ENCODE measurements at regions not wholly inside any gene's neighbourhood (a gene's known extent, or its start where the extent isn't known, plus 50 kb on each side); places are given as distances from the start of the nearest gene placed in this dataset.

DNA sequence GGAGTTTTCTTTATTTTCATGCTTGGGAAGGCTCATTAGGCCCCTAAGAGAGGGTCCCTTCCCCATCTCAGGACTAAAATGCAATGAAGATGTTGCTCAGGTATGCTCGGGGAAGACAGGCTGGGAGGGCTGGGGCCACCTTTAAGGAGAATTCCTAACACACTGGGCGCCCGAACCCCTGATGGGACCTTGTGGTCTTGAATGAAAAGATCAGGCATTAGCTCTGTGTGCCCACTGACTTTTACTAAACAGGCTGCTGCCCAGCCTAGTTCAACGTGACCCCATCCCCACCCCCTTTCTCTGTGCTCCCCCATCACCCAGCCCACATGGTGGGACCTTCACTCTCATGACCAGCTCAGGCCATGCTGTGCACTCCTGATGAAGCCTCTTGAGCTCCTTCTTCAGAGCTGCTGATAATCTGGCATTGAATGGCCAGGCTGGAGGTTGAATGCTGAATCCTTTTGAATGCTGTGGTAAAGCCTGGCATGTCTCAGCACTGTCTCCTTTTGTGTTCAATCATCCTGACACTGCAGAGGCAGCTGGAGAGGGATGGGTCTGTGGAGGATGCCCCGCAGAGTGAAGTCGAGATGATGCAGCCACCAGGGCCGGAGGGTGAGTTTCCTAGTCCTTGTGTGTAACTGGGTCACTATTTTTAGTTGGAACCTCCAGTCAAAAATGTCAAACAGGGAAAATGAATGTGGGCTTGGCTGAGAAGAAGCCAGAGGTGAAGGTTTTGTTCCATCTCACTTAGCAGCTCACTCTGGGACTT is 209.1 kb downstream of the UQCRFS1 start:
- no CpG with 5 or more reads among the region's 7 CpGs for WGBS (ENCODE audit: extremely low coverage, insufficient read length, low lambda C conversion rate)
- Histone ChIP-seq H3K56ac (ENCODE audit: insufficient read length, low read depth, low read length) (no peak overlapping the region), H3K9me3 (ENCODE audit: control insufficient read depth, low read depth, low read length) (no peaks in the 10 kb centered on the region), H4K91ac (ENCODE audit: insufficient read length, low read depth, low read length) (no peak overlapping the region), H2BK12ac (ENCODE audit: insufficient read length, low read depth, low read length) (no peak overlapping the region), H3K27ac (ENCODE audit: insufficient read length, low read depth, low read length) (no peak overlapping the region), H2BK5ac (ENCODE audit: insufficient read length, low read length) (no peak overlapping the region), H2BK120ac (ENCODE audit: low read depth, low read length, poor library complexity, severe bottlenecking) (no peak overlapping the region), H3K14ac (ENCODE audit: insufficient read depth, low read length) (no peak overlapping the region), H4K20me1 (ENCODE audit: control insufficient read depth, insufficient read depth, insufficient read length) (no peaks in the 10 kb centered on the region), H3K23me2 (ENCODE audit: insufficient read length, low read depth, low read length, poor library complexity, severe bottlenecking) (no peaks in the 10 kb centered on the region), H3K4me2 (ENCODE audit: insufficient read depth, insufficient read length, low read length) (no peak overlapping the region), H2BK20ac (ENCODE audit: low read depth, low read length, poor library complexity, severe bottlenecking) (no peak overlapping the region), H3K79me1 (ENCODE audit: insufficient read depth, low read depth, low read length, poor library complexity, severe bottlenecking) (no peaks in the 10 kb centered on the region), H2AFZ (ENCODE audit: low read length) (no peak overlapping the region), H3T11ph (ENCODE audit: low read length) (no peak overlapping the region), H2AK5ac (ENCODE audit: insufficient read length, low read length) (no peak overlapping the region), H3K79me2 (ENCODE audit: insufficient read depth, low read length) (no peaks in the 10 kb centered on the region), H3K4ac (ENCODE audit: low read depth, low read length) (no peak overlapping the region), H4K8ac (replicated peaks; ENCODE audit: insufficient read length, low read depth, low read length) (no peak overlapping the region), H3K4me1 (ENCODE audit: insufficient read depth, low read length) (no peaks in the 10 kb centered on the region; the same call in 1 of the 2 replicates), H3K18ac (ENCODE audit: insufficient read length, low read depth, low read length) (no peak overlapping the region), H4K5ac (ENCODE audit: insufficient read length, low read depth, low read length) (no peak overlapping the region), H3K27me3 (ENCODE audit: insufficient read depth, low read length) (no peaks in the 10 kb centered on the region), H3K23ac (ENCODE audit: insufficient read length, low read depth, low read length) (no peak overlapping the region), H3K9ac (ENCODE audit: extremely low read depth, insufficient read length, low read length) (no peak overlapping the region), H2BK15ac (ENCODE audit: low read depth, low read length) (no peak overlapping the region)
- TF ChIP-seq, protein P1, sequence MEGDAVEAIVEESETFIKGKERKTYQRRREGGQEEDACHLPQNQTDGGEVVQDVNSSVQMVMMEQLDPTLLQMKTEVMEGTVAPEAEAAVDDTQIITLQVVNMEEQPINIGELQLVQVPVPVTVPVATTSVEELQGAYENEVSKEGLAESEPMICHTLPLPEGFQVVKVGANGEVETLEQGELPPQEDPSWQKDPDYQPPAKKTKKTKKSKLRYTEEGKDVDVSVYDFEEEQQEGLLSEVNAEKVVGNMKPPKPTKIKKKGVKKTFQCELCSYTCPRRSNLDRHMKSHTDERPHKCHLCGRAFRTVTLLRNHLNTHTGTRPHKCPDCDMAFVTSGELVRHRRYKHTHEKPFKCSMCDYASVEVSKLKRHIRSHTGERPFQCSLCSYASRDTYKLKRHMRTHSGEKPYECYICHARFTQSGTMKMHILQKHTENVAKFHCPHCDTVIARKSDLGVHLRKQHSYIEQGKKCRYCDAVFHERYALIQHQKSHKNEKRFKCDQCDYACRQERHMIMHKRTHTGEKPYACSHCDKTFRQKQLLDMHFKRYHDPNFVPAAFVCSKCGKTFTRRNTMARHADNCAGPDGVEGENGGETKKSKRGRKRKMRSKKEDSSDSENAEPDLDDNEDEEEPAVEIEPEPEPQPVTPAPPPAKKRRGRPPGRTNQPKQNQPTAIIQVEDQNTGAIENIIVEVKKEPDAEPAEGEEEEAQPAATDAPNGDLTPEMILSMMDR (conservative IDR thresholded peaks at IDR 0.05): no peak
- H3K36me3 Mint-ChIP-seq (ENCODE audit: insufficient read depth in 1 of 3, low read depth in 3 of 3): peaks cover 0 to 2% (median 0%) of the 10 kb centered on the region in 3 experiments; a peak in 1 of 7 replicates
- H3K27ac Mint-ChIP-seq: peak overlapping the region in 2 of 3 experiments; percentile 62 to 78; a peak in 4 of 7 replicates
- peaks cover 0 to 5% of the 10 kb centered on the region in 2 experiments; a peak in 3 of 5 replicates for H3K9me3 Mint-ChIP-seq
- DNase-seq: no peak
- H3K4me1 Mint-ChIP-seq: peaks cover 24 to 33% of the 10 kb centered on the region in 2 experiments
- H3K4me3 Mint-ChIP-seq: no peak overlapping the region
- peaks cover 2% of the 10 kb centered on the region; the same call in 1 of the 2 replicates for H3K27me3 Mint-ChIP-seq (ENCODE audit: low read depth)
